ENCODE measurements at regions not wholly inside any gene's neighbourhood (a gene's known extent, or its start where the extent isn't known, plus 50 kb on each side); places are given as distances from the start of the nearest gene placed in this dataset.

DNA sequence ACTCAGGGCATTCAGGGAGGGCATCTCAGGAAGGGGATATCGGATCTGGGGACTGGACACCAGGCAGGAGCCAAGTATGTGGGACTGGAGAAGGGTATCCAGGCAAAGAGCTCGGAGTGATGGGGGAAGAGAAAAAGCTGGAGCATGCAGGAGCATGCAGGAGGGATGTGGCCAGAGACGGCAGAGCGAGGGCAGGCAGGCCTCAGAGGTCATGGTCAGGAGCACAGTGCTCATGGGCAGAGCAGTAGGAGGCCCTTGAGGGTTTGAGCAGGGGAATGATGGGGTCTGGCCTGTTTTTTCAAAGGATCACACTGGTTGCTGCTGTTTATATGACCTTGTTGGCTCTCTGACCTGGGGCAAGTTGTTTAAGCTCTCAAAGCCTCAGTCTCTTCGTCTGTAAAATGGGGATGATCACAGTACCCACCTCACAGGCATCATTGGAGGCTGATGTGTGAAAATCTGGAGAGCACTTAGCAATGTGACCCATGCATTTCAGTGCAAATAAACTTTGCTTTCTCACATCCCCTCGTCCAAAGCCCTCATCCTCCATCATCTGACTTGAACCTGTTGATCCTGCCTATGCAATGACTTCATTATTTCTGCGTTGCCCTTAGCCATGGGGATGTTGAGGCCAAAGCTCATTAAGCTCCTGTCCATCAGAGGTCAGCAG lies 273.1 kb downstream of the MATN1 start:
- CTCF ChIA-PET = no interaction called here
- H3K36me3 ChIP-seq (ENCODE audit: control insufficient read depth in 1 of 2, insufficient read depth in 2 of 2, low read length in 2 of 2) = no peaks in the 10 kb centered on the region
- H3K4me1 ChIP-seq (ENCODE audit: control insufficient read depth in 1 of 2, insufficient read depth in 2 of 2, low read length in 2 of 2) = no peaks in the 10 kb centered on the region
- H3K9me2 ChIP-seq (ENCODE audit: insufficient read depth) = no peaks in the 10 kb centered on the region
- POLR2A ChIA-PET = no interaction called here
- H3K9ac ChIP-seq (ENCODE audit: low read length) = no peak overlapping the region
- H3K79me2 ChIP-seq (ENCODE audit: insufficient read depth, low read length) = no peaks in the 10 kb centered on the region
- no peak for ATAC-seq
- no peak for DNase-seq (ENCODE audit: low read depth, low spot score)
- H3K27ac ChIP-seq (ENCODE audit: low read depth, low read length) = no peak overlapping the region
- TF ChIP-seq ZFX (IDR thresholded peaks at IDR 0.05) = no peak
- no peak for TF ChIP-seq ELF1 (IDR thresholded peaks at IDR 0.05; ENCODE audit: borderline replicate concordance, low read depth)
- TF ChIP-seq SIN3A (IDR thresholded peaks at IDR 0.05; ENCODE audit: low read depth) = no peak
- no peak for TF ChIP-seq SRF (IDR thresholded peaks at IDR 0.05; ENCODE audit: low read depth)
- no peak for TF ChIP-seq ZBTB33 (IDR thresholded peaks at IDR 0.05; ENCODE audit: extremely low read depth, insufficient replicate concordance, low read length)
- TF ChIP-seq EZH2phosphoT487 (IDR thresholded peaks at IDR 0.05; ENCODE audit: borderline replicate concordance) = no peak
- TF ChIP-seq EZH2 (IDR thresholded peaks at IDR 0.05) = no peak
- TF ChIP-seq CTCF (IDR thresholded peaks at IDR 0.05 in 2 of 3, conservative IDR thresholded peaks at IDR 0.05 in 1 of 3; ENCODE audit: borderline replicate concordance in 1 of 3, insufficient read depth in 1 of 3, low read depth in 2 of 3, low read length in 2 of 3) = no peak
- TF ChIP-seq SP1 (IDR thresholded peaks at IDR 0.05; ENCODE audit: low read depth) = no peak
- no peak for TF ChIP-seq JUND (IDR thresholded peaks at IDR 0.05)
- no peak for TF ChIP-seq ATF3 (IDR thresholded peaks at IDR 0.05)
- TF ChIP-seq ZNF274 (IDR thresholded peaks at IDR 0.05; ENCODE audit: low read depth, low read length) = no peak
- TF ChIP-seq MAX (IDR thresholded peaks at IDR 0.05) = no peak
- TF ChIP-seq FOSL1 (IDR thresholded peaks at IDR 0.05; ENCODE audit: low read depth) = no peak
- BruUV-seq (replicated peaks) = no TSS peak
- H2AFZ ChIP-seq (ENCODE audit: low read depth, low read length, poor library complexity, severe bottlenecking) = no peak overlapping the region
- H3K4me2 ChIP-seq (ENCODE audit: low read length) = no peak overlapping the region
- H3K4me3 ChIP-seq (replicated peaks in 1 of 2; ENCODE audit: low read depth in 1 of 2, low read length in 2 of 2) = no peak overlapping the region
- no peaks in the 10 kb centered on the region for H4K20me1 ChIP-seq (ENCODE audit: insufficient read depth)
- RAD21 ChIA-PET (ENCODE audit: low non-redundant PET in 1 of 2, low total read pairs in 2 of 2, uncharacterized antibody in 2 of 2, unreplicated experiment in 2 of 2) = no interaction called here
- intact Hi-C loops (cut with micrococcal nuclease) = loop anchor here (5.0 kb wide), 1 partner anchor 1073 kb away; no protein-coding TSS in a partner anchor
- no peaks in the 10 kb centered on the region for H3K27me3 ChIP-seq (ENCODE audit: insufficient read depth, low read length)
- H3K9me3 ChIP-seq (ENCODE audit: control insufficient read depth in 1 of 2, insufficient read depth in 1 of 2, low read depth in 1 of 2, low read length in 2 of 2) = no peaks in the 10 kb centered on the region

All from HCT116 (cell line).